HepG2 (cell line): ENCODE measurements at regions not wholly inside any gene's neighbourhood (a gene's known extent, or its start where the extent isn't known, plus 50 kb on each side); places are given as distances from the start of the nearest gene placed in this dataset.

ENCODE experiments used
- ATAC-seq: fragments of 200-7000 bp; cut with Tn5 transposase; 3 replicates; pipeline ENCODE4 v1.9.1; 2020; ENCODE audit warnings: mild to moderate bottlenecking, moderate library complexity
- BruUV-seq: library from RNA; stranded (reverse); fragments of 400-500 nt; replicated peaks from 2 replicates; lab custom pipeline; 2021; lab: Mats Ljungman, UMichigan
- CTCF ChIA-PET: fragments of 300-600 bp; formaldehyde crosslinking; extraction: SDS; loops from one replicate; lab custom pipeline; 2021; ENCODE audit warnings: low total read pairs, inconsistent platforms, low intra/inter-chr PET ratio; lab: Yijun Ruan, JAX
- POLR2A ChIA-PET: fragments of 350-600 bp; sonication (Branson Sonifier 250); formaldehyde crosslinking; loops from one replicate; lab custom pipeline; 2020; ENCODE audit warnings: antibody characterized with exemption, inconsistent platforms; lab: Yijun Ruan, JAX
- DNase-seq: peaks from one replicate; pipeline ENCODE4 v3.0.0-alpha.2; 2015; ENCODE audit warnings: low spot score
- FAIRE-seq: peaks from 3 replicates; lab custom pipeline; 2011; peaks lifted over from hg19 to GRCh38; lab: Jason Lieb, UNC
- H2AFZ ChIP-seq: one replicate; pipeline ENCODE4 v1.6.1; 2011; ENCODE audit warnings: low read length, inconsistent platforms
- H3K27ac ChIP-seq: fragments of 300-600 bp; 3 replicates; pipeline ENCODE4 v1.8.0; 2011; ENCODE audit warnings: mixed run types, mild to moderate bottlenecking, mixed read lengths, low read length, inconsistent platforms; ENCODE audit not compliant: insufficient read depth; ENCODE audit errors: extremely low read length
- H3K27me3 ChIP-seq, 2 experiments: fragments of 200-600 bp in 1 of 2; 2 replicates in 1 of 2; 3 replicates in 1 of 2; pipeline versions ENCODE4 v1.6.0 to v1.8.0; 2011; ENCODE audit warnings: low read length in 2 of 2, mild to moderate bottlenecking in 2 of 2, moderate library complexity in 2 of 2, inconsistent platforms in 1 of 2; ENCODE audit not compliant: insufficient read depth in 2 of 2, control insufficient read depth in 1 of 2
- H3K36me3 ChIP-seq, 2 experiments: fragments of 200-600 bp in 1 of 2; replicated peaks in 1 of 2; 2 replicates in 1 of 2; 3 replicates in 1 of 2; pipeline versions ENCODE4 v1.5.1 to v1.8.0; 2011; ENCODE audit warnings: low read length in 2 of 2, inconsistent platforms in 1 of 2; ENCODE audit not compliant: insufficient read depth in 2 of 2, control insufficient read depth in 1 of 2
- H3K4me1 ChIP-seq: 2 replicates; pipeline ENCODE4 v1.5.1; 2012; ENCODE audit warnings: low read length, inconsistent platforms; ENCODE audit not compliant: insufficient read depth
- H3K4me2 ChIP-seq: 2 replicates; pipeline ENCODE4 v1.6.0; 2011; ENCODE audit warnings: low read depth, low read length, inconsistent platforms
- H3K4me3 ChIP-seq, 3 experiments: fragments of 200-600 bp in 1 of 3; sonication (generic), shearing (Covaris generic) in 1 of 3; replicated peaks in 1 of 3; 2 replicates each; pipeline ENCODE4 v1.5.1; 2011 to 2016; ENCODE audit warnings: low read length in 3 of 3, inconsistent platforms in 2 of 3, low read depth in 2 of 3, mild to moderate bottlenecking in 2 of 3, control low read depth in 1 of 3, mixed read lengths in 1 of 3; ENCODE audit not compliant: insufficient read depth in 1 of 3
- H3K79me2 ChIP-seq: one replicate; pipeline ENCODE4 v1.6.1; 2011; ENCODE audit warnings: low read length, inconsistent platforms; ENCODE audit not compliant: insufficient read depth
- H3K9ac ChIP-seq: 2 replicates; pipeline ENCODE4 v1.6.0; 2011; ENCODE audit warnings: mild to moderate bottlenecking, low read depth, low read length, inconsistent platforms; ENCODE audit not compliant: insufficient read depth
- H3K9me3 ChIP-seq: 2 replicates; pipeline ENCODE4 v1.5.1; 2012; ENCODE audit warnings: mild to moderate bottlenecking, low read length
- H4K20me1 ChIP-seq: 2 replicates; pipeline ENCODE4 v1.6.0; 2011; ENCODE audit warnings: inconsistent platforms, mild to moderate bottlenecking, low read length, moderate library complexity; ENCODE audit not compliant: insufficient read depth
- AGO2 ChIP-seq: fragments of 200-400 bp; formaldehyde crosslinking; optimal IDR thresholded peaks from 2 replicates; pipeline ENCODE3; 2017; ENCODE audit warnings: mild to moderate bottlenecking, low read depth, low read length, moderate library complexity
- ARNT2 ChIP-seq: sonication (generic); formaldehyde crosslinking; IDR thresholded peaks from 2 replicates; pipeline ENCODE4 v1.8.0; 2022; ENCODE audit warnings: mild to moderate bottlenecking, low read depth, missing genetic modification reagents, moderate library complexity
- MXI1 ChIP-seq: IDR thresholded peaks from 3 replicates; pipeline ENCODE4 v1.6.1; 2012; ENCODE audit warnings: low read depth, low read length, inconsistent platforms, borderline replicate concordance
- PCBP1 ChIP-seq: fragments of 200-400 bp; formaldehyde crosslinking; IDR thresholded peaks from 2 replicates; pipeline ENCODE4 v1.6.1; 2017; ENCODE audit warnings: mild to moderate bottlenecking, low read depth, low read length, borderline replicate concordance
- POLR2AphosphoS2 ChIP-seq: IDR thresholded peaks from 2 replicates; pipeline ENCODE4 v1.6.1; 2011; ENCODE audit warnings: low read depth, low read length, improper control_type of control experiment
- STAT5B ChIP-seq: sonication (generic); formaldehyde crosslinking; IDR thresholded peaks from 2 replicates; pipeline ENCODE4 v1.4.0; 2020; ENCODE audit warnings: missing genetic modification reagents
- ZBTB21 ChIP-seq: sonication (generic); formaldehyde crosslinking; IDR thresholded peaks from 2 replicates; pipeline ENCODE4 v1.4.0; 2020; ENCODE audit warnings: missing genetic modification reagents
- ZNF460 ChIP-seq: sonication (generic); formaldehyde crosslinking; IDR thresholded peaks from 2 replicates; pipeline ENCODE4 v1.5.1; 2020; ENCODE audit warnings: missing genetic modification reagents, mild to moderate bottlenecking, borderline replicate concordance
- ZNF605 ChIP-seq: sonication (generic); formaldehyde crosslinking; IDR thresholded peaks from 2 replicates; pipeline ENCODE4 v1.8.0; 2022; ENCODE audit warnings: mild to moderate bottlenecking, missing genetic modification reagents
- ZNF839 ChIP-seq: sonication (generic); formaldehyde crosslinking; IDR thresholded peaks from 2 replicates; pipeline ENCODE4 v1.4.0; 2020; ENCODE audit warnings: missing genetic modification reagents, mild to moderate bottlenecking, borderline replicate concordance
- in situ Hi-C: cut with HindIII; loops from 2 replicates; pipeline ENCODE4 v1.10.0; 2017; ENCODE audit warnings: low pct_unique_long_range_greater_than_20kb; ENCODE audit not compliant: extremely low pct_ligation_motif_present
- intact Hi-C: fragments of 100-400 bp; cut with micrococcal nuclease; formaldehyde crosslinking; loops from one replicate; pipeline ENCODE4 v1.10.0; 2022; ENCODE audit not compliant: unreplicated experiment
- TF ChIP-seq, protein P1 (sequence below): sonication (generic); formaldehyde crosslinking; IDR thresholded peaks from 2 replicates; pipeline ENCODE4 v1.5.0; 2020; ENCODE audit warnings: mild to moderate bottlenecking, missing genetic modification reagents, moderate library complexity
- TF ChIP-seq, protein P2 (sequence below): sonication (generic); formaldehyde crosslinking; IDR thresholded peaks from 2 replicates; pipeline ENCODE4 v1.4.0; 2020; ENCODE audit warnings: mild to moderate bottlenecking, missing genetic modification reagents
- TF ChIP-seq, protein P3 (sequence below): sonication (generic); formaldehyde crosslinking; IDR thresholded peaks from 2 replicates; pipeline ENCODE4 v1.4.0; 2020; ENCODE audit warnings: missing genetic modification reagents; ENCODE audit errors: not compliant biosample characterization

DNA sequence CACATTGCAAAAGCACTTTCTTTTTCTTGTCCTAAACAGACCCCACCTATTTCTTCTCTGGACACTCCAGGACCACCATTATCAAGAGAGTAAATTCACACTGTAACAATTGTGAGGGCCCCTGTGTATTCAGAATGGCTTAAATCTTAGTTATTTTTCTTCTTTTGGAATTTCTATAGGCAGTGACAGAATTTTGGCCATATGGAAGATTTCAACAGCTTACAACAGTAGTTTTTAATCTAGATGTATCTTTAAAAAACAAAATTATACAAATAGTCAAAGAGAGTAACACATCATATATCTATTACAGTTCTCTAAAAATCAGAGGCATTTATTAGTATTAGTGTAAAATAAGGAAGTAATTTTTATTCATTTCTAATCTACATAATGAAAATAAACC is 482.1 kb downstream of the LIG4 start:
- DNase-seq (no peak), FAIRE-seq (no peak), ATAC-seq (no peak)
- no peaks in the 10 kb centered on the region for H3K79me2 ChIP-seq
- H2AFZ ChIP-seq = no peak overlapping the region
- no peak overlapping the region for H3K27ac ChIP-seq
- in situ Hi-C loops = no loop called here
- H3K4me1 ChIP-seq = no peaks in the 10 kb centered on the region
- TF ChIP-seq MXI1 (no peak), ZNF839 (CRISPR knock-in tag) (no peak), ZNF605 (CRISPR knock-in tag) (no peak), ZNF460 (CRISPR knock-in tag) (no peak), POLR2AphosphoS2 (no peak), STAT5B (CRISPR knock-in tag) (no peak), AGO2 (no peak), ZBTB21 (CRISPR knock-in tag) (no peak), ARNT2 (no peak), PCBP1 (no peak)
- TF ChIP-seq, protein P1, sequence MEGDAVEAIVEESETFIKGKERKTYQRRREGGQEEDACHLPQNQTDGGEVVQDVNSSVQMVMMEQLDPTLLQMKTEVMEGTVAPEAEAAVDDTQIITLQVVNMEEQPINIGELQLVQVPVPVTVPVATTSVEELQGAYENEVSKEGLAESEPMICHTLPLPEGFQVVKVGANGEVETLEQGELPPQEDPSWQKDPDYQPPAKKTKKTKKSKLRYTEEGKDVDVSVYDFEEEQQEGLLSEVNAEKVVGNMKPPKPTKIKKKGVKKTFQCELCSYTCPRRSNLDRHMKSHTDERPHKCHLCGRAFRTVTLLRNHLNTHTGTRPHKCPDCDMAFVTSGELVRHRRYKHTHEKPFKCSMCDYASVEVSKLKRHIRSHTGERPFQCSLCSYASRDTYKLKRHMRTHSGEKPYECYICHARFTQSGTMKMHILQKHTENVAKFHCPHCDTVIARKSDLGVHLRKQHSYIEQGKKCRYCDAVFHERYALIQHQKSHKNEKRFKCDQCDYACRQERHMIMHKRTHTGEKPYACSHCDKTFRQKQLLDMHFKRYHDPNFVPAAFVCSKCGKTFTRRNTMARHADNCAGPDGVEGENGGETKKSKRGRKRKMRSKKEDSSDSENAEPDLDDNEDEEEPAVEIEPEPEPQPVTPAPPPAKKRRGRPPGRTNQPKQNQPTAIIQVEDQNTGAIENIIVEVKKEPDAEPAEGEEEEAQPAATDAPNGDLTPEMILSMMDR = no peak
- TF ChIP-seq, protein P2, sequence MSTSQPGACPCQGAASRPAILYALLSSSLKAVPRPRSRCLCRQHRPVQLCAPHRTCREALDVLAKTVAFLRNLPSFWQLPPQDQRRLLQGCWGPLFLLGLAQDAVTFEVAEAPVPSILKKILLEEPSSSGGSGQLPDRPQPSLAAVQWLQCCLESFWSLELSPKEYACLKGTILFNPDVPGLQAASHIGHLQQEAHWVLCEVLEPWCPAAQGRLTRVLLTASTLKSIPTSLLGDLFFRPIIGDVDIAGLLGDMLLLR (CRISPR knock-in tag) = no peak
- TF ChIP-seq, protein P3, sequence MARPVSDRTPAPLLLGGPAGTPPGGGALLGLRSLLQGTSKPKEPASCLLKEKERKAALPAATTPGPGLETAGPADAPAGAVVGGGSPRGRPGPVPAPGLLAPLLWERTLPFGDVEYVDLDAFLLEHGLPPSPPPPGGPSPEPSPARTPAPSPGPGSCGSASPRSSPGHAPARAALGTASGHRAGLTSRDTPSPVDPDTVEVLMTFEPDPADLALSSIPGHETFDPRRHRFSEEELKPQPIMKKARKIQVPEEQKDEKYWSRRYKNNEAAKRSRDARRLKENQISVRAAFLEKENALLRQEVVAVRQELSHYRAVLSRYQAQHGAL (CRISPR knock-in tag) = no peak
- CTCF ChIA-PET = no interaction called here
- H3K36me3 ChIP-seq = no peaks in the 10 kb centered on the region
- no peaks in the 10 kb centered on the region for H3K9me3 ChIP-seq
- no TSS peak for BruUV-seq
- no peaks in the 10 kb centered on the region for H3K27me3 ChIP-seq
- POLR2A ChIA-PET = no interaction called here
- H3K4me3 ChIP-seq = no peak overlapping the region
- intact Hi-C loops = no loop called here
- no peak overlapping the region for H3K9ac ChIP-seq
- no peaks in the 10 kb centered on the region for H4K20me1 ChIP-seq
- H3K4me2 ChIP-seq = no peak overlapping the region
